ENCODE measurements at regions not wholly inside any gene's neighbourhood (a gene's known extent, or its start where the extent isn't known, plus 50 kb on each side); places are given as distances from the start of the nearest gene placed in this dataset.

DNA sequence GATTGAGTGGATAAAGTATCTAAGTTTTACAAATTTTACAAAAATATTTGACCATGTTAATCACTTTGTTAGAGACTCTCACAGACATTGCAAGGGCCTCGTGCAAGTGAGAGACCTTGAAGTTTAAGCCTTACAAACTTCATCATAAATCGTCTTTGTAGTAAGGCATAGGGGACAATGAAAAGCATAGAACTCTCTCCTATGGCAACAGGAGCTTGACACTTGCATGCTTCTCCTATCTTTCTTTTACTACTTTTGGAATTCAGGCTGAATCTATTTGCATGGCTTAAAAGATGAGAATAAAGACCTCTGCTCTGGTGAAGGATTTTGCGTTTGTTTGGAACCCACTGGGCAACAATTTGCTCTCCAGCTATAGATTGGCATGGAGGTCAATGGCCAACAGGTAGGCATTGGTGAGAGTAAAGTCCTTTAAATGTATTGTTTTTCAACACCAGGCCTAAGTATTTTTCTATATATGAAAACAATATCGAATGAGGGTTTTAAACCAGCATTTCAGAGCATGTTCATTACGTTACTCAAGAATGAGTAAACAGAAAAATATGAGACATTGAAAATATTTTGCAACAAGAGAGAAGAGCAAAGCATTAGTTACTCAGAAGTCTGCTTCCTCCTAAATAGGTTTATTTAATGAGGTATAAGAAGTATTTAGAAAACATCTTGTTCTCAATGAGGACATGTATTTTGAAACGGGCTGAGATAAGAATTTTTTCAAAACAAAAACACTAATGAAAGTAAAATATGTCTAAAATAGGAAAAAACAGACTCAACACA is 192.2 kb downstream of the TGFB2 start:
- Mint-ChIP-seq H3K4me3 (no peak overlapping the region), H3K36me3 (no peaks in the 10 kb centered on the region), H3K27ac (no peak overlapping the region), H3K4me1 (no peaks in the 10 kb centered on the region), H3K27me3 (no peaks in the 10 kb centered on the region), H3K9me3 (ENCODE audit: low read depth) (no peaks in the 10 kb centered on the region)
- DNase-seq (no peak), ATAC-seq (no peak)
- CTCF ChIA-PET: no interaction called here

DNA sequence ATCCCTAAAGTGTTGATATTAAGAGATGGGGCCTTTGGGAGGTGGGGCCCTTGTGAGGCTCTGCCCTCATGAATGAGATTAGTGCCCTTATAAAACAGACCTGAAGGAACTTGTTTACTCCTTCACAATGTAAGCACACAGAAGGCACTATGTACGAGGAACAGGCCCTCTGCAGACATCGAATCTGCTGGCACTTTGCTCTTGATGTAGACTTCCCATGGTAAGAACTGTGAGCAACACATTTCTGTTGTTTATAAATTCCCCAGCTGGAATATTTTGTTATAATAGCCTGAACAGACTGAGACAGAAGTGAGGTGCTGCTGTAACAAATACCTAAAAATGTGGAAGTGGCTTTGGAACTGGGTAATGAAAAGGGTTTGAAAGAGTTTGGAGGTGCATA is 193.2 kb downstream of the TGFB2 start:
- H3K27me3 Mint-ChIP-seq: no peaks in the 10 kb centered on the region
- no peak overlapping the region for H3K27ac Mint-ChIP-seq
- H3K4me1 Mint-ChIP-seq: no peaks in the 10 kb centered on the region
- DNase-seq (no peak), ATAC-seq (no peak)
- no peaks in the 10 kb centered on the region for H3K9me3 Mint-ChIP-seq (ENCODE audit: low read depth)
- H3K4me3 Mint-ChIP-seq: no peak overlapping the region
- CTCF ChIA-PET: no interaction called here
- no peaks in the 10 kb centered on the region for H3K36me3 Mint-ChIP-seq

DNA sequence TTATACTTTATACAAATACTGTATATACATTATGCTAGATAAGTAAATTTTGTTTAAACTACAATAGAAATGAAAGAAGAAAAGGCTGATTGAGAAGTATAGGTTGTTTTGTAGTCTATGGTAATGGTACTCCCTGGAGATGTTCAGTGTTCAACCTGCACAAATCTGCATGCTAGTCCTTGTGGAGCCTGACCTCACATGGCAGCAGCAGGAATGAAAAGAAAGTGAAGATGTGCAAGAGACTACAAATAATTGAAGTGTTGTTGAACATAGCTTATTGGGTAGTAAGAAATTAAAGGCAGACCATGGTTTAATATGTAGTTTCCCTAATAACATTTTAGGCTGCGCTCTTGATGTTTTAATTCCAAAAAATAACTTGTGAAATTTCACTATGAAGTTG is 201.2 kb downstream of the TGFB2 start:
- ATAC-seq: no peak
- no peak for DNase-seq
- Mint-ChIP-seq H3K27ac (no peak overlapping the region), H3K27me3 (no peaks in the 10 kb centered on the region), H3K4me1 (no peaks in the 10 kb centered on the region), H3K4me3 (no peak overlapping the region), H3K36me3 (no peaks in the 10 kb centered on the region), H3K9me3 (ENCODE audit: low read depth) (no peaks in the 10 kb centered on the region)
- CTCF ChIA-PET: no interaction called here

DNA sequence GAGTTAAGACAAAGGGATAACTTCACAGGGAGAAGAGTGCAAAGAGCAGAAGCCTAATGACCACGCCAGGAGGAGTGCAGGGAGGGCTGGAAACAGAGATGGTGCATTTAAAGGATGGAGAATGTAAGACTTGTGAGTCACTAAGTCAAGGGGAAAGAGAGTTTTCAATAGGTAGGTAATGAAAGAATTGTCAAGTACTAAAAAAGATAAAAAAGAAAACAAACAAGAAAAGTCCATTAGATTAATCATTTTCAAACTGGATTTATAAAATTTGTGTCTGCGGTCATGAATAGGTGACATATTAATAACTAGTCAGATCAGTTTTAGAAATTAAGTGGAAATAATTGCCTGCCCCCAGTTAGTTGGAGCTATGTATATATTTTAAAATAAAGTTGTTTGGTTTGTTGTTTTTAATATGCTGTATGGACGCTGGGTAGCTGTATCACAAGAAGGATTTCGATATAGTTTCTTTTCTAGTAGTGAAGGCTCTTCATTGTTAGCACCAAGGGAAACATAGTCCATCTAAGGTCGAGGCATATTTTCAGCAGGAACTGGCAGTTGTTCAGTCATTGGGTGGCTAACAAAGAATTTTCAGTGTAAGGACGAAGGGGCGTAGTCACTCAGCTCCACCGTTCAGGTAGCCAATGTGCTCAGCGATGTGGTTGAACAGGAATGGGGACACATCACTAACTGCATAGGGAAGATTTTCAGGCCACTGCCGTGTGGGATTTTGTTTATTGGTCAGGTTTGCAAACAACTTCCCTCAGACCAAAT is 203.0 kb downstream of the TGFB2 start:
- Mint-ChIP-seq H3K4me1 (no peaks in the 10 kb centered on the region), H3K36me3 (no peaks in the 10 kb centered on the region), H3K27me3 (no peaks in the 10 kb centered on the region), H3K4me3 (no peak overlapping the region), H3K27ac (no peak overlapping the region), H3K9me3 (ENCODE audit: low read depth) (no peaks in the 10 kb centered on the region)
- ATAC-seq: no peak
- DNase-seq: no peak
- CTCF ChIA-PET: interaction anchor here (0.8 kb wide), 1 partner anchor 45 kb away, joined by 3 read pairs; no protein-coding TSS in a partner anchor

DNA sequence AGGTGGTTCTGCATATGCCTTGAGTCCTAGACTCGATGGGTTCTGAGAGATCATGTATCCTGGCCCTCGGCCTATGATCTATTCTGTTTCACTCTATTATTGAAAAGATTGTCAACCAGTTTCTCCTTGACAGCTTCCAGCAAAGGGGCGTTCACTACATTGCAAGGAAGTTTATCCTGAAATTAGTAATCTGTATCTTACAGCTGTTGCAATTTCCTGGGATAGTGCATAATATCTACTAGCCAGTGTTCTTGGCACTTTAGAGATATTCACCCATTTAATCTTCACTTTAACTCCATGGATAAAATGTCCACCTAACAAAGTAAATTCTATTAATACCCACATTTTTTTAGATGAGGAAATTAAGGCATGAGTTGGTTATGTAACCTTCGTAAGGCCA is 203.6 kb downstream of the TGFB2 start:
- CTCF ChIA-PET: interaction anchor here (0.8 kb wide), 1 partner anchor 46 kb away, joined by 3 read pairs; no protein-coding TSS in a partner anchor
- Mint-ChIP-seq H3K27me3 (no peaks in the 10 kb centered on the region), H3K27ac (no peak overlapping the region), H3K4me3 (no peak overlapping the region), H3K36me3 (no peaks in the 10 kb centered on the region), H3K4me1 (no peaks in the 10 kb centered on the region), H3K9me3 (ENCODE audit: low read depth) (no peaks in the 10 kb centered on the region)
- ATAC-seq: no peak
- DNase-seq: no peak

DNA sequence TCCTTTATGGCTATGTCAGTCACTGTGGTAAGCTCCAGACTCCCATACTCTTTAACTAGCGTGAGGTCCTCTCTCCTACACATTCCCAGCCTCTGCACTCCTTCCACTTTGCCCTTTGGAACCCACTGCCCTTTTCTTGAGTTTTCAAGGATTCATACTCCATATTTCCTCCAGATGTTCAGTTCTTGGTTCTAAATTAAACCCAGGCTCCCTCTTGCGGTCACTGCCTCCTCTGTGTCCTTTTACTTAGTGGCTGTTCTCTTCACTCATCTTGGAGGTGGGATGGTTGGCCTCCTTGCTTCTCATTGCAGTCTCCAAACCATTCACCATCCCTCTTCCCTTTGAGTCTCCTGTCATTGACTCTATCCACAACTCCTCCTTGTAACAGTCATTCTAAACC is 208.1 kb downstream of the TGFB2 start:
- H3K27me3 Mint-ChIP-seq: no peaks in the 10 kb centered on the region
- H3K36me3 Mint-ChIP-seq: no peaks in the 10 kb centered on the region
- H3K9me3 Mint-ChIP-seq (ENCODE audit: low read depth): no peaks in the 10 kb centered on the region
- H3K4me1 Mint-ChIP-seq: no peaks in the 10 kb centered on the region
- no peak for DNase-seq
- H3K4me3 Mint-ChIP-seq: no peak overlapping the region
- CTCF ChIA-PET: no interaction called here
- H3K27ac Mint-ChIP-seq: no peak overlapping the region
- no peak for ATAC-seq

DNA sequence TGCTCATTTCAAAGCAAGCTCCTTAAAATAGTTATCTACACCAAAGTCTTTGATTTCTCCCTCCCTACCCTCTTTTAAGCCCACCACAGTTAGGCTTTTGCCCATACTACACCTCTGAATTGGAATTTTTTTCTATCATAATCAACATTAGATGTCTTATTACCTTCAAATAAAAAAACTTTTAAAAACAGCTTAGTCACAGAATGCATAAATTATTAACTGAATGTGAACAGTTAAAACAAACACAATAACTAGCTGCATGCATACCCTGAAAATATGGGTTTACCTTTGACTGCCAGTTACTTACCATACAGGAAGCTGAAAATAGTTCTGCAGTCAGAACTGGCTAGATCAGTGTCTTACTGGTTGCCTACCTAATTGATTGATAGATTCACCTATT is 210.9 kb downstream of the TGFB2 start:
- Mint-ChIP-seq H3K27me3 (no peaks in the 10 kb centered on the region), H3K4me3 (no peak overlapping the region), H3K27ac (no peak overlapping the region), H3K4me1 (no peaks in the 10 kb centered on the region), H3K36me3 (no peaks in the 10 kb centered on the region), H3K9me3 (ENCODE audit: low read depth) (no peaks in the 10 kb centered on the region)
- CTCF ChIA-PET: no interaction called here
- DNase-seq (no peak), ATAC-seq (no peak)

DNA sequence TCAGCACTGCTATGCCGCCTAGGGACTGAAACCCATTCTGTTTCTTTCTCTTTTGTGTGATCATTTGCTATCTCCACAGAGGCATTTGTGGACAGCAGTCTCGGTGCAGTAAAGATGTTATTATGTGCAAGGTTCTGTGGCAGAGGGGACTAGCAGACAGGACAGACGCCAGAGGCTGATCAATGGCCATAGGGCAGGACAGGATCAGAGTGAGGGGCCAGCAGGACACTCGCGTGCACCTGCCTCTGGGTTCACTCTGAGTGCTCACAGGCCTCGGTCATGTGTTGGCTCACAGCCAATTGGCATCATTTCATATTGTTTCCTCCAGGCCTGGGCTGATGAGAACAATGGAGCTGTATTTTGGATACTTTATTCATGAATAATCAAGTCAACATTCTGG is 212.6 kb downstream of the TGFB2 start:
- Mint-ChIP-seq H3K4me1 (no peaks in the 10 kb centered on the region), H3K27ac (no peak overlapping the region), H3K4me3 (no peak overlapping the region), H3K27me3 (no peaks in the 10 kb centered on the region), H3K36me3 (no peaks in the 10 kb centered on the region), H3K9me3 (ENCODE audit: low read depth) (no peaks in the 10 kb centered on the region)
- DNase-seq (no peak), ATAC-seq (no peak)
- CTCF ChIA-PET: no interaction called here

DNA sequence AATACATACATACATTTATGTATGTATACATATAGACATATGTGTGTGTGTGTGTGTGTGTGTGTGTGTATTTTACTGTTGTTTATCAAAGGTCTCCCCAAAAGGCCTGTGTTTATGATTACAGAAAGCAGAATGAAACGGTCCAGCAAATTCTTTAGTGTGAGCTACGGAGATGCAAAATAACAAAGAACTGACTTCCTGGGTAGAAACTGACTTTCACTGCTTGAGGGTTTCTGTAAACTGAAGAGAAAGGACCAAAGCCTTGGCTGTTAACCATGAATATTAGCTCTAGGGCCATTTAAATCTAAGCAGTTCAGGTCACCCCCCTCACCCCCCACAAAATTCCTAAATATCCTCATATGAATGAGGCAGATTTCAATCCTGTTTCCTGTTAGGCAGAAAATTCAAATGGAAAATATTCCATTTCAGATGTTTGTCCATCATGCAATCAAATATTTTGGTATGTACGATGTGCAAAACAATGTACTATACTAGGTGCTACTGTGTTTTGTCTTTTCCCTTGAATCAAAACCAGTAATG is 213.2 kb downstream of the TGFB2 start:
- no peaks in the 10 kb centered on the region for H3K4me1 Mint-ChIP-seq
- CTCF ChIA-PET: no interaction called here
- no peaks in the 10 kb centered on the region for H3K9me3 Mint-ChIP-seq (ENCODE audit: low read depth)
- H3K27me3 Mint-ChIP-seq: no peaks in the 10 kb centered on the region
- H3K27ac Mint-ChIP-seq: no peak overlapping the region
- H3K36me3 Mint-ChIP-seq: no peaks in the 10 kb centered on the region
- no peak for ATAC-seq
- no peak overlapping the region for H3K4me3 Mint-ChIP-seq
- no peak for DNase-seq

DNA sequence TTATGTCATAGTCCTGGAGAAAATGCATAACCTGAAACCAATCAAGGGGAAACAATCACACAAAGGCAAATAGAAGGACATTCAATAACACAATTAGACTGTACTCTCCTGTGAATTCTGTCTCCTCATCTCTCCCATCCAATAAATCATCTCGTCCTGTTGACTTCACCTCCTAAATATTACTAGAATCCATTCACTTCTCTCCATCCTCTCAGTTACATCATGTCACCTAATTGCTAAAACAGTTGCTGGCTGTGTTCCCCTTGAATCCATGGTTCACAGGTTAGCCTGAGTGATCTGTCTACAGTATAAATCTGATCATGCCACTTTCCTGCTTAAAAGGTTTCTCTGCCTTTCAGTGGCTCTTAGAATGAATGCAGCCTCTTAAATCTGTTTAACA is 220.2 kb downstream of the TGFB2 start:
- H3K36me3 Mint-ChIP-seq: no peaks in the 10 kb centered on the region
- no peak overlapping the region for H3K27ac Mint-ChIP-seq
- CTCF ChIA-PET: no interaction called here
- H3K9me3 Mint-ChIP-seq (ENCODE audit: low read depth): no peaks in the 10 kb centered on the region
- no peak overlapping the region for H3K4me3 Mint-ChIP-seq
- H3K27me3 Mint-ChIP-seq: no peaks in the 10 kb centered on the region
- ATAC-seq (no peak), DNase-seq (no peak)
- no peaks in the 10 kb centered on the region for H3K4me1 Mint-ChIP-seq

DNA sequence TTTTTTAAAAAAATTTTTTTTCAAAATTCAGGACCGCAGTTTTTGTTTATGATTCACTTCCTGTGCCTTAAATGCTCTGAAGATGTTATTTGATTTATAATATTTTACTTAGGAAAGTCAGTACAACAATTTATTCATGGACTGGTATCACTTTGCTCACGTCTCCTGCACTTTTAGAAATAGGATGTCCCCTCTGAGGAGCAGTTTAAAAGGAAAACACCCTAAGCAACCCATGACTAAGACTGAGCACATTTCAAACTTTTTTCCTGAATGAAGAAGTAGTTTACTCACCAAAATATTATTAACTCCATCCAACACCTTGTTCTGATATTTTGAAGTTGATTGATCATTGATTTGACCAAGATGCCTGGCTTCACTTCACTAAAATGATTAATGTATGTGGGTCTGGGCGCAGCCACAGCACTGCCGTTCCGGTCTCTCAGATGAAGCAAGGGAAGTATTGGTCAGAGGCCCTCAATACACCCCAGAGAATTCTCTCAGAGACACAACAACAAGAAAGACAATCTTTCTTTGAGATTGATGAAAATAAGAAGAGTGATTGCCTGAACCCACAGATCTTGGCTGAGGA is 223.9 kb downstream of the TGFB2 start:
- ATAC-seq (no peak), DNase-seq (no peak)
- H3K4me3 Mint-ChIP-seq: no peak overlapping the region
- no peaks in the 10 kb centered on the region for H3K27me3 Mint-ChIP-seq
- CTCF ChIA-PET: no interaction called here
- H3K9me3 Mint-ChIP-seq (ENCODE audit: low read depth): no peaks in the 10 kb centered on the region
- H3K27ac Mint-ChIP-seq: no peak overlapping the region
- no peaks in the 10 kb centered on the region for H3K36me3 Mint-ChIP-seq
- no peaks in the 10 kb centered on the region for H3K4me1 Mint-ChIP-seq

DNA sequence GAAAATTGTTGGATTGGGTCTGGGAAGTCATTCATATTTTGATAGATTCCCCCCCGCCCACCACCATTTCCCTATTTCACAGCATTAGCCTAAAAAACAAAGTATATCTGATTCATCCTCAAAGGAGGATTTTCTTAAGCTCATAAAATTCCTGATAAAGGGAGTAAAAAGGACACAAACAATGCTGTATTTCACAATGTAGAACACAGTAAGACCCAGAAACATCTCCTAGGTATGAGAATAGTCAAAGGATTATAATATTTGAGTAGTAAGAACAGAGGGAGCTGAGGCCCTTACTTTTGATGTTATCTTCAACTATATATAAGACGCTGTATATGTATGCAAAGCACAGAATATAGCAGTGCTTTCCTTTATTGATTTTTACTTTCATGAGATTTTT is 225.3 kb downstream of the TGFB2 start:
- CTCF ChIA-PET: interaction anchor here (0.7 kb wide), 1 partner anchor 269 kb away, joined by 3 read pairs; no protein-coding TSS in a partner anchor
- DNase-seq (no peak), ATAC-seq (no peak)
- no peaks in the 10 kb centered on the region for H3K27me3 Mint-ChIP-seq
- H3K9me3 Mint-ChIP-seq (ENCODE audit: low read depth): no peaks in the 10 kb centered on the region
- H3K36me3 Mint-ChIP-seq: no peaks in the 10 kb centered on the region
- no peak overlapping the region for H3K4me3 Mint-ChIP-seq
- no peaks in the 10 kb centered on the region for H3K4me1 Mint-ChIP-seq
- H3K27ac Mint-ChIP-seq: no peak overlapping the region

DNA sequence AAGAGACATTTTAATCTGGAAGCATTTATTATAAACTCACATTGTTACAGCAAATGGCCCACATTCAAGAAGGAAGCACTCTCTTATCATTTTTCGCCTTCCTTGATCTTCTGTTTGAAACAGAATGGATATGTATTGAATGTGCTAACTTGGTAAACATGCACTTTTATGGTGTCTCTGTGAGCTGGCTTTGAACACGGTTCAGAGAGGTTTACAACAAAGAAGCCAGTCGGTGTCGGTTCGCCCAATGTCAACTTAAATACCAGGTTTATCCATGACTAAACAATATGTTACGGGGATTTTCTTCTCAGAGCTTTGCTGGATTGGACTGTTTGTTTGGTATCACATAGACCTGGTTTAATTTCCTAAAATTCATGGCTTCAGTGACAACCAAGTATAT is 226.4 kb downstream of the TGFB2 start:
- DNase-seq: no peak
- no peak for ATAC-seq
- Mint-ChIP-seq H3K36me3 (no peaks in the 10 kb centered on the region), H3K4me3 (no peak overlapping the region), H3K9me3 (ENCODE audit: low read depth) (no peaks in the 10 kb centered on the region), H3K27ac (no peak overlapping the region), H3K4me1 (no peaks in the 10 kb centered on the region), H3K27me3 (no peaks in the 10 kb centered on the region)
- CTCF ChIA-PET: no interaction called here

DNA sequence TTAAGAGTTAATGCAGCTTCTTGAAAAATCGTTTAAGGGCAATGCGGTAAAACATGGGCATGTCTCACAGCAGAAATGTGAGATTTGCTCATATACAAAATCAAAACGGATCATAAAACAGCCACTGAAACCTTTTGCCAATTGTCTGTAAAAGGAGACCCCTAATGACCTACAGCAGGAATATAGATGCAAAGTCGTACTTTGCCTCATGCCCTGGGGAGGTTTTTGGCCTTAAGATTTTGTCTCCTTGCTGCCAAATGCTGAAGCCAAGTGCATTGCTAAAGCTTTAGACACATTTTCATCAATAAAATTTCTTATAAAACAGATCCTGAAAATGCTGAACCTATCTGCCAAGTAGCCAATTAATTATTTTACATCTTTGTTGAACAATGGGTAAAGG is 226.9 kb downstream of the TGFB2 start:
- no peaks in the 10 kb centered on the region for H3K27me3 Mint-ChIP-seq
- DNase-seq (no peak), ATAC-seq (no peak)
- CTCF ChIA-PET: no interaction called here
- no peak overlapping the region for H3K27ac Mint-ChIP-seq
- no peaks in the 10 kb centered on the region for H3K4me1 Mint-ChIP-seq
- H3K9me3 Mint-ChIP-seq (ENCODE audit: low read depth): no peaks in the 10 kb centered on the region
- H3K36me3 Mint-ChIP-seq: no peaks in the 10 kb centered on the region
- H3K4me3 Mint-ChIP-seq: no peak overlapping the region

All from activated CD8-positive, alpha-beta memory T cell treated with anti-CD3 and anti-CD28 coated beads, Interleukin-2, amount 10 ng/mL, durations not matched to agents 7 days and 5 days (primary cell).